Lower leg skin (tissue), 4 donors: ENCODE measurements at regions not wholly inside any gene's neighbourhood (a gene's known extent, or its start where the extent isn't known, plus 50 kb on each side); places are given as distances from the start of the nearest gene placed in this dataset.

Experiments
- DNase-seq, 2 donors: peaks; one replicate each; pipeline ENCODE4 v3.0.0-alpha.2; 2019; ENCODE audit warnings: low spot score in 2 of 2
- H3K4me3 ChIP-seq: fragments of 200-600 bp; sonication (generic); 2 replicates; pipeline ENCODE4 v1.5.1; 2017; ENCODE audit warnings: mild to moderate bottlenecking, low read depth; ENCODE audit not compliant: poor library complexity, severe bottlenecking
- POLR2A ChIP-seq, 2 donors: fragments of 450-650 bp; IDR thresholded peaks; one replicate each; pipeline ENCODE4 v1.6.1; 2016 to 2017; ENCODE audit warnings: antibody characterized with exemption in 2 of 2, mild to moderate bottlenecking in 1 of 2, moderate library complexity in 1 of 2
- whole genome bisulfite sequencing, 2 donors: methylation state at CpG; one replicate each; pipeline ENCODE4 v1.1.5; 2018; 5-methylcytosine and 5-hydroxymethylcytosine counted together
- intact Hi-C: fragments of 100-400 bp; cut with DNase I; formaldehyde crosslinking; loops from one replicate; pipeline ENCODE4 v1.15.0; 2023; ENCODE audit warnings: low total_unique reads
- TF ChIP-seq, protein P1 (sequence below), 3 donors: fragments of 450-650 bp; IDR thresholded peaks; one replicate each; pipeline ENCODE4 v1.5.1; 2016; ENCODE audit warnings: antibody characterized with exemption in 3 of 3, mild to moderate bottlenecking in 3 of 3, moderate library complexity in 2 of 3

- TF ChIP-seq, protein P1, sequence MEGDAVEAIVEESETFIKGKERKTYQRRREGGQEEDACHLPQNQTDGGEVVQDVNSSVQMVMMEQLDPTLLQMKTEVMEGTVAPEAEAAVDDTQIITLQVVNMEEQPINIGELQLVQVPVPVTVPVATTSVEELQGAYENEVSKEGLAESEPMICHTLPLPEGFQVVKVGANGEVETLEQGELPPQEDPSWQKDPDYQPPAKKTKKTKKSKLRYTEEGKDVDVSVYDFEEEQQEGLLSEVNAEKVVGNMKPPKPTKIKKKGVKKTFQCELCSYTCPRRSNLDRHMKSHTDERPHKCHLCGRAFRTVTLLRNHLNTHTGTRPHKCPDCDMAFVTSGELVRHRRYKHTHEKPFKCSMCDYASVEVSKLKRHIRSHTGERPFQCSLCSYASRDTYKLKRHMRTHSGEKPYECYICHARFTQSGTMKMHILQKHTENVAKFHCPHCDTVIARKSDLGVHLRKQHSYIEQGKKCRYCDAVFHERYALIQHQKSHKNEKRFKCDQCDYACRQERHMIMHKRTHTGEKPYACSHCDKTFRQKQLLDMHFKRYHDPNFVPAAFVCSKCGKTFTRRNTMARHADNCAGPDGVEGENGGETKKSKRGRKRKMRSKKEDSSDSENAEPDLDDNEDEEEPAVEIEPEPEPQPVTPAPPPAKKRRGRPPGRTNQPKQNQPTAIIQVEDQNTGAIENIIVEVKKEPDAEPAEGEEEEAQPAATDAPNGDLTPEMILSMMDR (IDR thresholded peaks at IDR 0.05) = no peak
- no peak for TF ChIP-seq POLR2A (IDR thresholded peaks at IDR 0.05)
- intact Hi-C loops = no loop called here
- DNase-seq = no peak
- WGBS, 2 donors = 45% methylated on average over 1 of the region's 1 CpG; no CpG with 5 or more reads in 1 of the 2 donors
- H3K4me3 ChIP-seq = no peak overlapping the region
Measured at GRCh38 chr1:72341661-72342060, 59.3 kb upstream of the NEGR1 start.

GRCh38 chr1:72336776-72337175 lies 54.4 kb upstream of the NEGR1 start:
- 80% methylated on average over 1 of the region's 1 CpG; no CpG with 5 or more reads in 1 of the 2 donors for WGBS, 2 donors
- no peak for DNase-seq
- intact Hi-C loops = no loop called here
- H3K4me3 ChIP-seq = no peak overlapping the region
- TF ChIP-seq, protein P1 (IDR thresholded peaks at IDR 0.05) = no peak
- TF ChIP-seq POLR2A (IDR thresholded peaks at IDR 0.05) = no peak
